ENCODE measurements at regions not wholly inside any gene's neighbourhood (a gene's known extent, or its start where the extent isn't known, plus 50 kb on each side); places are given as distances from the start of the nearest gene placed in this dataset.

DNA sequence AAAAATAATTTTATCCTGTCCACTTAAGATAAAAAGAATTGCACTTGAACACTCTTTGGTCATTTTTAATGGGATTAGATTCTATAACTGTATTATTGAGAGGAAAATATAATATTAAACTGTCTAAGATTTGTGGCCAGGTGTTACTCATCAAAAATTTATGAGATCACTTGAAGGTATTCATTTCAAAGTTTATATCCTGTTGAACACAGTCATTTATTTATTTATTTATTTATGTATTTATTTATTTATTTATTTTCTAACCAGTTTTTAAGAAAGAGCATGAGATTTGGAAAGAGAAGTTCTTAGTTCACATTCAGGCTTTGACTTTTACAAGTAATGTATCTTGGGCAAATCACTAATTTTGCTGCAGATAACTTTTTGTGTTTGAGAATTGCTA, 692.7 kb downstream of the LTN1 start:
- TF ChIP-seq CTCF (IDR thresholded peaks at IDR 0.05; ENCODE audit: low read depth, low read length, poor library complexity, severe bottlenecking) (no peak), EZH2phosphoT487 (IDR thresholded peaks at IDR 0.05; ENCODE audit: borderline replicate concordance, low read length) (no peak)
